Ishikawa (cell line): ENCODE measurements at regions not wholly inside any gene's neighbourhood (a gene's known extent, or its start where the extent isn't known, plus 50 kb on each side); places are given as distances from the start of the nearest gene placed in this dataset.

Experiments used
- CEBPB ChIP-seq: IDR thresholded peaks from 2 replicates; pipeline ENCODE4 v1.6.1; 2012
- CREB1 ChIP-seq: IDR thresholded peaks from 2 replicates; pipeline ENCODE4 v1.6.1; 2012; ENCODE audit warnings: low read depth
- EGR1 ChIP-seq: IDR thresholded peaks from 2 replicates; pipeline ENCODE4 v1.6.1; 2012
- EP300 ChIP-seq: IDR thresholded peaks from 2 replicates; pipeline ENCODE4 v1.6.1; 2012; ENCODE audit warnings: borderline replicate concordance
- FOXM1 ChIP-seq: IDR thresholded peaks from 2 replicates; pipeline ENCODE4 v1.6.1; 2012; ENCODE audit warnings: low read depth, borderline replicate concordance
- NFIC ChIP-seq: IDR thresholded peaks from 2 replicates; pipeline ENCODE4 v1.6.1; 2012
- RAD21 ChIP-seq: IDR thresholded peaks from 2 replicates; pipeline ENCODE4 v1.6.1; 2012; ENCODE audit warnings: low read depth
- TAF1 ChIP-seq: IDR thresholded peaks from 2 replicates; pipeline ENCODE4 v1.6.1; 2012; ENCODE audit warnings: low read depth, mild to moderate bottlenecking
- TCF12 ChIP-seq: IDR thresholded peaks from 2 replicates; pipeline ENCODE4 v1.6.1; 2012; ENCODE audit warnings: low read depth
- TEAD4 ChIP-seq: IDR thresholded peaks from 2 replicates; pipeline ENCODE4 v1.6.1; 2012
- YY1 ChIP-seq: IDR thresholded peaks from 2 replicates; pipeline ENCODE4 v1.6.1; 2012; ENCODE audit warnings: low read depth
- ZBTB7A ChIP-seq: IDR thresholded peaks from 2 replicates; pipeline ENCODE4 v1.6.1; 2012; ENCODE audit warnings: low read depth
- TF ChIP-seq, protein P1 (sequence below): IDR thresholded peaks from 2 replicates; pipeline ENCODE4 v1.6.1; 2012
- TF ChIP-seq, protein P2 (sequence below): IDR thresholded peaks from 2 replicates; pipeline ENCODE4 v1.6.1; 2012; ENCODE audit warnings: low read depth, mild to moderate bottlenecking
- TF ChIP-seq, protein P3 (sequence below): IDR thresholded peaks from 2 replicates; pipeline ENCODE4 v1.6.1; 2012

DNA sequence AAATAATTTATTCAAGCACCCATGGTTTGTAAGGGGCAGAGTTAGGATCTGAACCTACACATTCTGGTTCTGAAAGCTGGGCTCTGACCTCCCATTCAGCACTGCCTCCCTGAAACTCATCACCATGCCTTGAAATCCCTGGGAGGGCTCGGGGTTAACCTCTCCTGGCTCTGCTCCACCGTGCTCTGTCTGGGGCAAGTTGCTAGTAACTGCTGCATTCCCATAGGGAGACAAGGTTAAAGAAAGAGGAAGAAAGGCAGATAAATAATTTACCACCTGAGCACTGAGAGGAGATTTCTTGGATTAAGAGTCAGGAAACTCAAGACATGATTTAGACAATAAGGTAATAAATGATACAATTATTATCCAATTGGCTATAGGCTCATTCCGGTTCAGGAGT lies 199.3 kb downstream of the KIF18A start:
- TF ChIP-seq YY1 = no peak
- no peak for TF ChIP-seq ZBTB7A
- TF ChIP-seq TAF1 = no peak
- no peak for TF ChIP-seq RAD21
- TF ChIP-seq EP300 = no peak
- no peak for TF ChIP-seq FOXM1
- no peak for TF ChIP-seq NFIC
- no peak for TF ChIP-seq CREB1
- TF ChIP-seq, protein P1, sequence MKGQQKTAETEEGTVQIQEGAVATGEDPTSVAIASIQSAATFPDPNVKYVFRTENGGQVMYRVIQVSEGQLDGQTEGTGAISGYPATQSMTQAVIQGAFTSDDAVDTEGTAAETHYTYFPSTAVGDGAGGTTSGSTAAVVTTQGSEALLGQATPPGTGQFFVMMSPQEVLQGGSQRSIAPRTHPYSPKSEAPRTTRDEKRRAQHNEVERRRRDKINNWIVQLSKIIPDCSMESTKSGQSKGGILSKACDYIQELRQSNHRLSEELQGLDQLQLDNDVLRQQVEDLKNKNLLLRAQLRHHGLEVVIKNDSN = no peak
- no peak for TF ChIP-seq EGR1

DNA sequence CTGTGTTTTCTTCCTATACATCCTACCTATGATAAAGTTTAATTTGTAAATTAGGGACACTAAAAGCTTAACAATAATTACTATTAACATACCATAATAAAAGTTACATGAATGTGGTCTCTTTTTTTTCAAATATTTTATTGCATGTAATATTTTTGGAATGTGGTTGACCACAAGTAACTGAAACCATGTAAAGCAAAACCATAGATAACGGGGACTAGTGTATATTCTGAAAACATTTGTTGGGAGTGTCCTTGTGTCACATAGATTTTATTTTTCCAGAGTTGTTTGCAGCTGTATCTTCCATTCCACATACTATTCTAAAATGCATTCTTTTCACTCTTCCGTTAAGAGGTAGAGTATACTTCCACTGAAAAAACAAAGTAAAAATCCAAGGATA lies 200.4 kb downstream of the KIF18A start:
- TF ChIP-seq ZBTB7A = no peak
- TF ChIP-seq RAD21 = no peak

DNA sequence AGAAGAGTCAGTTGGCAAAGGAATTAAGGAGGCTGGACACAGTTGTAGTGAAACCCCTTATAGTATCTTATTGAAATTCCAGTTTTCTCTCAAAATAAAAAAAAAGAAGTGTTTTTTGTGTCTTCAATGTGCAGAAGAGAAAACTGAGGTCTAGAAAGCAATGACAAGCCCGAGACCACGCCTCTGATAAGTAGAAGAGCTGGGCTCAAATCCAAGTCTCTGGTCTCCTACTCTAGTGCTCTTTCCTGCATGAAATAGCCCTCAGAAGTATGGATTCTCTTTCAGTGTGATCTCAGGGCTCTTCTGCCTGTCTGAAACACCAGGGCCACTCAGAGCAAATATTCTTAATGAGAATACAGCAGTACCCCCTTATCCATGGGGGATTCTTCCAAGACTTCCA lies 200.9 kb downstream of the KIF18A start:
- TF ChIP-seq FOXM1 = no peak
- TF ChIP-seq RAD21 = no peak
- TF ChIP-seq, protein P2, sequence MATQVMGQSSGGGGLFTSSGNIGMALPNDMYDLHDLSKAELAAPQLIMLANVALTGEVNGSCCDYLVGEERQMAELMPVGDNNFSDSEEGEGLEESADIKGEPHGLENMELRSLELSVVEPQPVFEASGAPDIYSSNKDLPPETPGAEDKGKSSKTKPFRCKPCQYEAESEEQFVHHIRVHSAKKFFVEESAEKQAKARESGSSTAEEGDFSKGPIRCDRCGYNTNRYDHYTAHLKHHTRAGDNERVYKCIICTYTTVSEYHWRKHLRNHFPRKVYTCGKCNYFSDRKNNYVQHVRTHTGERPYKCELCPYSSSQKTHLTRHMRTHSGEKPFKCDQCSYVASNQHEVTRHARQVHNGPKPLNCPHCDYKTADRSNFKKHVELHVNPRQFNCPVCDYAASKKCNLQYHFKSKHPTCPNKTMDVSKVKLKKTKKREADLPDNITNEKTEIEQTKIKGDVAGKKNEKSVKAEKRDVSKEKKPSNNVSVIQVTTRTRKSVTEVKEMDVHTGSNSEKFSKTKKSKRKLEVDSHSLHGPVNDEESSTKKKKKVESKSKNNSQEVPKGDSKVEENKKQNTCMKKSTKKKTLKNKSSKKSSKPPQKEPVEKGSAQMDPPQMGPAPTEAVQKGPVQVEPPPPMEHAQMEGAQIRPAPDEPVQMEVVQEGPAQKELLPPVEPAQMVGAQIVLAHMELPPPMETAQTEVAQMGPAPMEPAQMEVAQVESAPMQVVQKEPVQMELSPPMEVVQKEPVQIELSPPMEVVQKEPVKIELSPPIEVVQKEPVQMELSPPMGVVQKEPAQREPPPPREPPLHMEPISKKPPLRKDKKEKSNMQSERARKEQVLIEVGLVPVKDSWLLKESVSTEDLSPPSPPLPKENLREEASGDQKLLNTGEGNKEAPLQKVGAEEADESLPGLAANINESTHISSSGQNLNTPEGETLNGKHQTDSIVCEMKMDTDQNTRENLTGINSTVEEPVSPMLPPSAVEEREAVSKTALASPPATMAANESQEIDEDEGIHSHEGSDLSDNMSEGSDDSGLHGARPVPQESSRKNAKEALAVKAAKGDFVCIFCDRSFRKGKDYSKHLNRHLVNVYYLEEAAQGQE = no peak
- TF ChIP-seq EGR1 = no peak
- TF ChIP-seq EP300 = no peak
- no peak for TF ChIP-seq CREB1
- TF ChIP-seq NFIC = no peak
- no peak for TF ChIP-seq TAF1
- no peak for TF ChIP-seq CEBPB
- TF ChIP-seq, protein P1 = no peak

DNA sequence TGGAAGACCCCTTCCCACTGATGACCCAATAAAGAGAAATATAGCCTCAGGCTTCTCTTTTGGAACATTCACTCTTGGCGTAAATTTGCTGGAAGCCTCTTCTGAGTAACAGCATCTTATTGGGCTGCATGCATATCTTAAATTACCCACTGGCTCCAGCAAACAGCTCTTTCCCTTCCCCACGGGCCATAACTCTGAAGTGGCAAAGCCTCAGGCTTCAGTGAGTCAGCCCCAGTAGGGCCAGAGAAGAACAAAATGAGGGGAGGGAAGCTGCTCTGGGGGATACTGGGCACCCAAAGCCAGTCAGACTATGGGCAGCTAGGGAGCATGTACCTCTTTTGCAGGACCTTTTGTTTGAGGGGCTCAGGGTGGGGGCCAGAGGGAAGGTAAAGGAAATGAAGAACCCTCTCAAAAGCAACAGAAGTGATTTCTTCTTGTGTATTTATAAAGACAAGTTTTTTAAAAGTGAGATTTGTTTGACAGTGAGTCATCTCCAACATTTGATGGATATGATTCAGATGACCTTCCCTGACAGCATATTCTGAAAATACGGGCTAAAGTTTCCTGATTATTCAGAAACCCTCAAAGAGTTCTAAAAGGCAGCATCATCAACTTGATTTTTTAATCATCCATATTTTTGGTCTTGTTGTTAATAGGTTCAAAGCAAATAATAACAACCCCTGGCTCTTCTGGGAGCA lies 203.4 kb downstream of the KIF18A start:
- TF ChIP-seq, protein P3, sequence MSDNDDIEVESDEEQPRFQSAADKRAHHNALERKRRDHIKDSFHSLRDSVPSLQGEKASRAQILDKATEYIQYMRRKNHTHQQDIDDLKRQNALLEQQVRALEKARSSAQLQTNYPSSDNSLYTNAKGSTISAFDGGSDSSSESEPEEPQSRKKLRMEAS = no peak
- TF ChIP-seq TEAD4 (no peak), NFIC (no peak), ZBTB7A (no peak), CEBPB (no peak), EGR1 (no peak), FOXM1 (no peak)

DNA sequence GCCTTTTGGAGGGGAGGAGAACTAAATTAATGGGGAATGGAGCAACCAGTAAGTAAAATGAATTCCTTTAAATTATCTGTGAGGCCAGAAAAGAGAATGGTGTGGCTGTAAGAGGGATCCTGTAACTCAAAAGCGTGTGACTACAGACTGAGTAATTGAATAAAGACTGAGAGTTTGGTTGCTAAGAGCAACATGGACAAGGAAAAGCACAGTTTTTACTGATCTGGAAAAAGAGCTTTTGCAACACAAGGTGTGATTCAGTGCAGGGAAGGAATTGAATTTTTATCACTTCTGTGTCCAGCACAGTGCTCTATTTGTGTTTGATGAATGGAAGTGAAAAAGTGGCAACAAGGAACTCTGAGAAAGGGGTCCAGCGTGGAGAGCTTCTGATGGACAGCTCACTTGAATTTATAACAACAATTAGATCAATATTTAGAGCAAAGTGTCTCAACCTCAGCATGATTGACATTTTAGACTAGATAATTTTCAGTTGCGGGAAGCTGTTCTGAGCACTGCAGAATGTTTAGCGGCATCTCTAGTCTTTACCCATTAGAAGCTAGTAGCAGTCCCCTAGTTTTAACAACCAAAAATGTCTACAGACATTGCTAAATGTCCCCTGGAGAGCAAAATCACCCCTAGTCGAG lies 202.8 kb upstream of the BDNF start:
- TF ChIP-seq, protein P2 = no peak
- no peak for TF ChIP-seq NFIC
- no peak for TF ChIP-seq ZBTB7A
- TF ChIP-seq EP300 = no peak

DNA sequence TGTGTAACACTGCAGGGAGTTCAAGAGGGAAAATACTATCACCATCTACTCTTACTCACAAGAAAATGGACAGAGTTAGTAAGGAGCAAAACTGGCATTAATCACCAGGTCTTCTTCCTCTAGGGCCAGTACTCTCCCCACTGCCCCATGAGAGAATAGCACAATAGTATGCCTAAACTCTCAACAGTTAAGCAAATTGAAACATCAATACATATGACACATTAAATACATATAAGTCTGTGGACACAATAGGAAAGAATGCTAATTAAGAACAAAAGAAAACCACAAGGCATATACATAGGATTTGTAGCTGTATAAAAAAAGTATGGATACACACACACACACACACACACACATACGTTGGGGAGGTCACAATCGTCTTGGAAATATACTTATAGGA lies 197.9 kb upstream of the BDNF start:
- TF ChIP-seq RAD21 (no peak), CEBPB (no peak), FOXM1 (no peak), YY1 (no peak), TEAD4 (no peak), EP300 (no peak), NFIC (no peak), EGR1 (no peak), ZBTB7A (no peak), TCF12 (no peak), CREB1 (no peak), TAF1 (no peak)
- TF ChIP-seq, protein P1 = no peak
- TF ChIP-seq, protein P2 = no peak
- TF ChIP-seq, protein P3 = no peak
